Hindlimb muscle (tissue), 1 donor: ENCODE measurements at regions not wholly inside any gene's neighbourhood (a gene's known extent, or its start where the extent isn't known, plus 50 kb on each side); places are given as distances from the start of the nearest gene placed in this dataset.

Source experiments
- DNase-seq: peaks from one replicate; pipeline ENCODE4 v3.0.0-alpha.2; 2013

DNA sequence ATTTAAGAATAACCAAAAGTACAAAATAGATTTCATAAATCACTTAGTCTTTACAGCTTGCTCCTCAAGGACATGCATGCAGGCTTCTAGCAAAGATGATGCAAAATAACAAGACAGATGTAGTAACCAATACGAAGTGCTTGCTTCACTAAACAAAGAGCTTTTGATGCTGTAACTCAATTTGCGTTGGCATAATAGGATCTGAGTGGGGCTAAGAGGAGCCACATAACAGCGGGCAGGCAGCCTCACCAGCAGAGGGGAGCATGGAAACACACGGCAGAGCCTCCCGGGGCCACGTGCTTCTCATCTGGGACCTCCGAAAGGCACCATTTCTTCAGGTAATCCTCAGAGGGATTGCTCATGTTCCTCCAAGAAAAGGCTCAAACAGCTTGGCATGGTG is 139.7 kb downstream of the C5orf15 start:
- DNase-seq, result no peak

DNA sequence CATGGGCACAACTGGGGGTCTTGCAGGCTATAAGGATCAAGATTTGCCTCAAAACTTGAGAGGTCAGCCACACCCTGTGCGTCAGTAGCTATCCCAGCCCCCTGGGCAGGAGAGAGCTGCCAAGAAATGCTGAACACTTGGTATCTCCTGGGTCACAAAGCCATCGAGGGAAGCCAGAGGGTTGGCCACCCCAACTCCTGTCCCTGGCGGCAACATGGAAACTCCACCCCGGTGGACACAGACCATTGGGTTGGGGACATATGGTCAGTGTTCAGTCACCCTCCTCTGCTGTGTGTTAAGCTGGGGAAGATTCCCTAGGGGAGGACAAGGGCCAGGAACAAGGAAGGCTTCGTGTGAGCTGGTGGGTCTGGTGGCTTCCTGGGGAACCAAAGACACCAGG is 140.6 kb downstream of the C5orf15 start:
- no peak for DNase-seq

DNA sequence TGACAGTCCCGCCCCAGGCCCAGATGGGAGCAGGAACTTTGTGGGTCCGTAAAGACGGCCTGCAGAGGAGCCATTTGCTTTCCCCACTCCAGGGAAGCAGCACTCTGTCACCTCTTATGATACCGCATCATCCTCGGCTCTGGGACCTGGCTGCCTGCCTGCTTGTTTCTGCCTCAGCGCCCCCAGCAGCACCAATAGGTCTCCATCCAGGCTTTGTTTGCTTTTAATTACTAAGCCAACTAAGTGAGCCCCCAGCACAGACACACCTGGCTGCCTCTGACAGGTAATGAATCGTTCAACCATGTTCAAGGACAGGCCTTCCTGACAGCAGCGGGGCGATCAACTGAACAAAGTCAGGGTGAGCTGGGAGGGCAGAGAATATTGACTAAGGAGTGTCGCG is 141.4 kb downstream of the C5orf15 start:
- DNase-seq, result no peak

DNA sequence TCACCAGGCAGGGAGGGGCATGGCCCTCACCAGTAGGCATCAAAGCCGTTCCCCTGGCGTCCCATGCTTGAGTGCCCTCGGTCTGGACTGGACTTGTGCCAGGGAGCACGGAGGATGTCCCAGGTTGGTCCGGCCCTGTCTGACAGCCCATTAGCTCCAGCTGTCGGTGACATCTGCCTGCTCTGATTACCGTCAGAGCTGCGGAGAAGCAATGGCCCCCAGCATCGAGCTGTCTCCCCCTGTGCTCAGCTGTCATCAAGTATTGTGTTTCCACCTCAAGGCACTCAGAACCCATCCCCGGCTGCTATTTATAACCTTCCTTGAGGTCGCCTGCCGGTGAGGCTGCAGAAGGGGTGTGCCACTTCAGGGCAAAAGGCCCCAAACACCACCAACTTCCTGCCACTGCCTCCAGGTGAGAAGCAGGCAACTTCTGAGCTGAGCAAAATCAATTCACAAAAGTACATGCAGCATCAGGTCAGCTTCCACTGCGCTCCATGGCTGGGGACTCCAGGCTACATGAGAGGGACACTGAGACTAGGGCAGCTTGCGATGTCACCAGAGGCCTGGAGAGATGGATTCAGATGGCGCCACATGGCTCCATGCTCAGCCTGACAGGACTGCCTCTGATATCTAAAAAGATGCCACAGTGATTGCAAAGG is 142.7 kb downstream of the C5orf15 start:
- no peak for DNase-seq

DNA sequence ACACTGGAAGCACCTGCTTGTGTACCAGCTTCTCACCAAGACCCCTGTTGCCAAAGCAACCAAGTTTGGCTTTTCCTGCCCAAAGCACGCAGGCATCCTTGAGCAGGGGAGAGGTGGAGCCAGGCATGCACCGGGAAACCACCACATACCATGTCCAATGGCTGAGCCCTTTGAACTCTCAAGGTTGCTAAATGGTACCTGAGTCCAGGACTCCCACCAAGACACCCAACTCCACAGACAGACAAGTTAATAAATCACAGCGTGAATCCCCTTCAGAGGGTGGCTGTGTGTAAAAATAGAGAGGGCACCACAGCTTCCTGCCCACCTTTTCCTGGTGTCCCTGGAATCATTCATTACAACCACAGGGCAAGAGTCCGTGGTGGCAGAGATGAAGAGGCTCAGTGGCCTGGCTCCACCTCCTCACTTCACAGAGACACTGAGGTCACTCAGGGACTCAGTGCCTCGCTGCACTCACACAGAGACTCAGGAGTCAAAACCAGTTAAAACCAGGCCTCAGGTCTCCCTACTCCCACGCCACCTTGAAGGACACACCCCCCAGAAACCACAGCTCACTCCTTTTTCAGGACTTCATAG is 143.7 kb downstream of the C5orf15 start:
- DNase-seq, result no peak

DNA sequence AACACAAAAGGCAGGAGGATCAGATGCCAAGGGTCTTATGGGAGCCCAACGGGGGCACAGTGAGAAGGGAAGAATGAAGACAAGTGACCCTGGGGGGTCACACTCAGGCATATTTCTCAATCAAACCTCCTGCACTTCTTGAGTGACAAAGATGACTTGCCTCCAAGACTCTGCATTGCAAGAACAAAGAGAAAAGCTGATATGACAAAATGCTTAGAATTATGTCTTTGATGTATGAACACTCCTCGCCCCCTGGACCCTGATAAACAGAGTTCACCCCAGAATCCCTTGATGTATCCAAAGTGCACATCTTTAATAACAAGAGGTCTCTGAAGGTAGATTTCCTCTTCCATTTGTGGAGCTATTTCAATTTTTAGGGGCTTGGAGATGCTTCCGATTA is 146.5 kb downstream of the C5orf15 start:
- DNase-seq, result no peak

DNA sequence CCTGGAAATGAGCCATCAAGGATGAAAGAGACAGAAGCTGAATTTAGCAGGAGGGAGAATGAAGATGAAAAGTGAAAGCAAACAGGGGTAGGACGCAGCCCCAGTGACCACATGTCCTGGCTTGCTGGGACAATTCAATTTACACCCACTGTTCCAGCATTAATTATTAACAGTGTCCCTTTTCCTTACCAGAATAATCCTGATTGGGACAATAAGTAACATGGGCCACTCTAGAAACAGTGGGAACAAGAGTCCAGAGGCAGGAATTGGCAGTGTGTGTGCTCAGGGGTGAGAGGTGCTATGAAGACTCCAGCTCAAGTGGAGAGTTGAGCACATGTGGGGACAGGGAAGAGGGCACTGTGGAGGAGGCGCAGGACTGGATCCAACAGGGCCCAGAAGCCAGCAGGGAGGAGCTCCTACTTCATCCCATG is 147.1 kb downstream of the C5orf15 start:
- DNase-seq, result no peak

DNA sequence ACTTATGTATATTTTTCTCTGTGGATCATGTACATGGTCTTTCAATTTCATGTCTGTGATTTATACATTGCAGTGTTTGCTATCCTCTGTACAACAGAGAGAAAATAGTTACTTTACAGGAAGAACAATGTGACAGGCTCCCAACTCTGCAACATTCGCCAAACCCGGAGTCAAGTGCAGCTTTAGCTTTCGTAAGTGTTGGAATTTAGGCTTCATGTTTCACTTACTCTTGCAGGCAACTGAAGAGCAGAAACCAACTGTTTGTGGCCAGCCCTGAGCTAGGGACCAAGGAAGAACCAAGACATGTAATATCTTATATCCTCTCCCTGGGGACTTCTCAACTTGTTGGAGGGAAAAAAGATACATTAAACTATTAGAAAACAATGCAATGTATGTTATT is 147.9 kb downstream of the C5orf15 start:
- no peak for DNase-seq

DNA sequence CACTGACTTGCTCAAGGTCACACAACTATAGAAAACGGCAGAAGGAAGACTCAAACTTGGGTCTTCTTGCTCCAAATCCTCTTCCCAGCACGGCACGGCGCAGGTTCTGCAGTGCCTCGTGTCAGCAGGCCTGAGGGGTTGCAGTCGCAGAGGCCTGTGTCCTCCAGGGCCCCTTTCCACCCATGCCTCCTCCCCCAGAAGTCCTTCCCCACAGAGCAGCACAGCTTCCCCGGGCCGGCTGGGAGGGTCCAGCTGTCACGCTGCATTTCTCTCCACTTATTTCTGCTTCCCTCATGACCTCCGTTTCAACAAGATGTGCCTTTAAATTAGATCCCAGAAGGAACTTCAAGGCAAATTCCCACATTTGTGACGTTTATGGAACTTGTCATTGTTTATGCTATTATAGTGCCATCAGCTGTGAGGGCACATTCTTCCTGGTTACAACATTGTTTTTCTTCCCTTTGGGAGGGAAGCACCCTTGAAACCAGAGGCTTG is 148.4 kb downstream of the C5orf15 start:
- DNase-seq, result no peak

DNA sequence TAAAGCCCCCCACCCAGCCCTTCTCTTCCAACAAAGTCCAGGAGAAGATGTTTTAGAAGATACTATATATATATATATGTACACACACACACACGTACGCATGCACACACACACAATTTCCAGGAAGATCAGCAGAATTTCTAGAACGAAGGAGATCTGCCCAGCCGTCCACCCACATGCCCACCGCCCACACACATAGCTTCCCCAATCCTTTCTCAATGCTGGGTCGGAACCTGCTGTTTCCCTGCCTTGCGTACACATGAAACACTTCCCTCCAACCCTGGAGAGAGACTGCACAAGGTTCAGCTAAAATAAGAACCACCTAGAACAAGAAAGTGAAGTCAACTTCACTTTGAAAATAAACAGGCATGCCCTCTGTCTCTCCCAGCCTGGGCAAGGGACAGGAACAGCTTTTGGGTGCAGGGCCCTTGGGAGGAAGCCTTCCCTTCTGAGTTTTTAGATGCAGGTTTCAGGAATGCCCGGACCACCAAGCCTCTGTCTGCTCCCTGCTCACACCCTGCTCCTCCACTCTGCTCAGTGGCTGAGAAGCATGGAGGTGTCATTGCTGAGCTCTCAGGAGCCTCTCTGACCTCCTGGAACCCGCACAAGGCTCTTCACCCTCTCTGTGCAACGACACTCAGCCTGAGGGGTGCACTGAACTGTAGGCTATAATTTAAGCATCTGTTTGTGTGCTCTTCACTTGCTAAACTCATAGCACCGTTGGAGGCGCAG is 149.4 kb downstream of the C5orf15 start:
- no peak for DNase-seq

DNA sequence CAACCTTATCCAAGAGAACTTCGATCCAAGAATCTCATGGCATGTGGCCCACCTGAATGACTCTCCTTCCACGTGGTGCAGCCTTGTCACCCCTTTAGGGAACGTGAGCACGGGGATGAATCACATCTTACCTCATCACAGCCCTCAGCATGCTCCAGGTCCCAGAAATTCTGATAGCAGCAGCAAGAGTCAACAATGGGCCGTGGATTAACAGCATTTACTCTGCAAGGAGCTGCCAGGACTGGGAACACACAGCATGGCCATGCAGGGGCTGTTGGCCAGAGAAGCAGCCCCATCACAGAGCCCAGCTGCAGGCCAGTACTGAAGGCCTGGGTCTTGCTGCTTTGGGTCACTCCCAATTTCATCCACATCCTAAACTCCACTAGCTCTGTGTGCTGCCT is 150.4 kb downstream of the C5orf15 start:
- DNase-seq, result no peak

DNA sequence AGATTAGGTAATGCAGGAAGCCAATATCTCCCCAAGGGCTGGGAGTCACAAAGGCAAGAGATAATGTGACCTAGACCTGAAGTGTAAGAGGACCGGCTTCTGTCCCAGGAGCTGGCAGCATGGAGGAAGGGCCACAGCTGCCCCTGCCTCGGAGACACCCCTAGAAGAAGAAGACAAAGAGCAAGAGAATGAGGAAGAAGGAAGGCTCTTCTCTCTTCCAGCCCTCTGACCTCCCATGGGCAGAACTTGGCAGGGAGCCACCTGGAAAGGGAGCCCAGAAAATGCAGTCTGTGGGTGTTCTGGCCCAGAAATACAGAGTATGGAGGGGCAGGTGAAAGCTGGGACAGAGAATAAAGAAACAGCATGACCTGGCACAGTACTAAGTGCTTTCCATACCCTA is 151.0 kb downstream of the C5orf15 start:
- no peak for DNase-seq

DNA sequence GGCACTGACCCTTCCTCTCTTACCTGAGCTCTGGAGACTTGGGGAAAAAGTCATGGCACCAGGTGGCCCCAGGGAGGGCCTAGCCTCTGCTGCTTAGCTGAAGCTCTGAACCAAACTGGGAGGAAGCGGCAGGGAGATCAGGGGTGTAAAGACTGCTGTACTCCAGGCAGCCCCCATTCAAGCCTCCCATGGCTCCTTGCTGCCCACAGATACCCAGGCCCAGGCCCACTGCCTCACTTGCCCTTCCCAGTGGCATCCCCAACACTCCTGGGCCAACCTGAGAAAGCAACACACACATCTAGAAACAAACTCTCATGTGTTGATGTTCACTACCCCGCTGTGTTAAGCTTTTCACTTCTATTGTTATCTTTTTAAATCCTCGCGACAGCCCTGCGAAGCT is 151.6 kb downstream of the C5orf15 start:
- DNase-seq, result no peak

DNA sequence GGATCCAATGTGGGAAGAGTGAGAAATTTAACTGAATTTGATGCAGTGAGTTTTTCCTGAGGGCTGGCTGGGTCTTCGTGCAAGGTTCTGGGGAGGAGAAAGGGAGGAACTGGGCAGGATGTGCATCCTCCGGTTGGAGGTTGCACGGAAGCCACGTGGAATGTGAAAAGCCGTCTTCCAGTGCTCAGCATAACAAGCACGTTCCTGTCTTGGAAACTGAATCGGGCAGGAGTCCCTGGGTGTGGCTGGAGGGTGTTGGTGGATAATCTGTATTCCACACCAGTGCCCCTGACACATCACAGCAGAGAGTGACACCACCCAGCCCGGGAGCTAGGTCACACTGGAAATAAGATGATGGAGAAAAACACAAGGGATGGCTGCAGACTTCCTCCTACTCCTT is 154.3 kb downstream of the C5orf15 start:
- no peak for DNase-seq

DNA sequence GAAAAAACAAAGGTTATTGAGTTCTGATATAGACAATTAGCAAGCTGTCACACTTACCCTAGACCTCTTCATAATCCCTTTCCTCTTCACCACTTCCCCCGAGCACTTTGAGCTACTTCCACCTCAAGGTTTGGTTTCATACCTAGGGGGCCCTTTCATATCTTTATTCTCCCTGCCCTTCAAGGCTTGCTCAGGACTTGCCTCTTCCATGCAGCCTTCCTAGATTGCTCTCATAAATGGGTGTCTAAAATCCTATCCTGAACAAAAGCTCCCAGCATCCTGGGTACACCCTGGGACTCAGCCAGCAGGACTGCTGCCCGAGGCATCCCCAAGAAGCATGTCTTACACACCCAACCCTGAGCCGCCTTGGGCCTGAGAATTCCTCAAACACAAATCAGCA is 157.3 kb downstream of the C5orf15 start:
- no peak for DNase-seq

DNA sequence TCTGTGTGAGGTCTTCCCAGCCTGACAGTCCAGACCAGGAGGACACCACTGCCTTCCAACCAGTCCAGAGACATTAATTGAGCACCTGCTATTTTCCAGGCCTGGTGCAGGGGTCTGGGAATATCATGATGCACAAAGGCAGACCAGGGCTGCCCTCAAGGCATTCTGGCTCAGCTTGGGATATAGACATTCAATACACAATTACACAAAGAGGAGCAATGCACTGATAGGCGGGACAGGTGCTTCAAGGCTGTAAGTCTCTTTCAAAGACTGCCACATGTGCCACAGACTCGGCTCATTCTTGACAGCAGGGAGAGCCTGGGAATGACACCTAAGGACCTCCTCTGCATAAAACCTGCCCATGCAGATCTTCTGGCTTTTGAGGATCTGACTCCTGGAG is 158.6 kb downstream of the C5orf15 start:
- no peak for DNase-seq

DNA sequence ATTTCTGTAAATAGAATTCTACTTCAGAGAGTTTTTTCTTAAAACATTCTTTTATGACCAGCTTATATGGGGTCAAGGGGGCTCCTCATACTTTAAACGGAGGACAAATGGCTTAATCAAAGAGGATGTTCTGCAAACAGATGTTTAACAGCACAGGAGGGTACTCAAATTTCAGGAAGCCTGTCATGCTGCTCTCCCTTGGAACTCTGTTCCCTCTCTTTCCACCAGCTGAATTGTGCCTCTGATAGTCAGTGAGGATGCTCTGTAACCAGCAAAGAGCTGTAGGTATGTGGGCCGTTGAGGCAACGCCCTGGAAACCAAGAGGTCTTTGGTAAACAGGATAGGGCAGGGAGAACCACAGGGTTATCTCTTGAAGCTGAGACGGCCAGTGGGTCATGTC is 161.1 kb downstream of the C5orf15 start:
- DNase-seq, result no peak

DNA sequence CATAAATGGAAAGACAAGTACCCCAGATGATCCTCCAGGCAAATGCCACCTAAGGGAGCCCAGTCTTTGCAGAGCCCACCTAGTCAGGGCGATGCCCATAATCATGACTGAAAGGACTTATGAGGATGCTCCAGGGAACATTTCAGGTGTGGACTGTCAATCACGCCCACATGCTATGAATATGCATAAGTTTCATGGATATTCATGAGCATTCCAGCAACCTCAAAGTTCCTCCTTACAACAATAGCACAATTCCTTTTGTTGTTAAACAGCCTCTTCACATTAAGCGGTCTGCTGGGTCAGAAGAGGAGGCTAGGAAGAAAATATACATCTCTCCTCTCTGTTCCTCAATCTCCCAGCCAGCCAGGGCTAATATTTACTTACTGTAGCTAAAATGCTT is 161.6 kb downstream of the C5orf15 start:
- DNase-seq, result no peak

DNA sequence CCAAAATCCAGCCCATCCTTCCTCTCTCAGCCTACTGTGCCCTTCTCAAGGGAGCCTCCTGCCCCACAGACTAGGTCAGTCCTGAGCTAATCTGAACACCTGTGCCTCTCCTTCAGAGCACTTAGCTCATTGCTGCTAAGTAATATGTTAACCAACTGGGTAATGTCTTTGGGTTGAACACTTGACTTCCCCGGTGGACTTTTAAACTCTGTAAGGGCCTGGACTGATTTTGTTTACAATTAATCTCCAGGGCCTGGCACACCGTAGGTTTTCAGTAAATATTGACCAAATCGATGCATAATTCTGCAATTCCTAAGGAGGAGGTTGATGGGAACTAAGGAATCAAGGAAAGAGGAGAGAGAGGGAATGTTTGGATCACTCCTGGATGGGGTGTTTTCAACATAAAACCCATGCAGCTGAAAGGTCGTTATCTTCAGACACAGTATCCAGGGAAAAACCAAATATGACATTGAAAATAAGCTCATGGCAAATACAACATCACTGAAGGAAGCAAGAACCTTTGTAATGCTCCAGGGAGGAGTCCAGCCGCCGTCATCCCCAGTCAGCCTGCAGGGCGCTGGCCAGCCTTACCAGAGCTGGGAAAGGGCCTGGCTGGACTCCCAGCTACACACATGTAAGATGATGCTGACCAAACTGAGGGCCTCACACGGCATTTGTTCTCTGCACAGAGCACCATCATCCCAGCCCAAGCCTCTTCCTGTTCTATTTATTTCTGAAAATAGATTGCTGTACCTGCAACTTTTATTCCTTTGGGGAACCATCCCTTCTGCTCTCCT is 166.3 kb downstream of the C5orf15 start:
- DNase-seq, result peak; percentile 31

DNA sequence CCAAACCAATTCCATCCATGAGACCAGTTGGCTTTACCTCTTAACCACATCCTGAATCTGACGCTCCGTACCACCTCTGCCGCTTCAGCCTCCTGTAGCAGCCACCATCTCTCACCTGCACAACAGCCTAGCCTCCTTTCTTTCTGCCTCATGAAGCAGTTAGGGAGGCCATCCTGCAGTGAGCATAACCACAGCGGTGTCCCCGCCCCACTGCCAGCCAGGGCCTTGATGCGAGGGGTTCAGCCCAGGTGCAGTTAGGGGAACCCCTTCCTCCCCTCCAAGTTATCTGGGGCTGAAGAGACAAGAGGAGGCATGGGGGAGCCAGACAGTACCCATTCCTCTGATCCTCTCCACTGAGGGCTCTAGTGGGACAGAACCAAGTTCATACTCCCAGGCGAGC is 167.0 kb downstream of the C5orf15 start:
- DNase-seq, result no peak

DNA sequence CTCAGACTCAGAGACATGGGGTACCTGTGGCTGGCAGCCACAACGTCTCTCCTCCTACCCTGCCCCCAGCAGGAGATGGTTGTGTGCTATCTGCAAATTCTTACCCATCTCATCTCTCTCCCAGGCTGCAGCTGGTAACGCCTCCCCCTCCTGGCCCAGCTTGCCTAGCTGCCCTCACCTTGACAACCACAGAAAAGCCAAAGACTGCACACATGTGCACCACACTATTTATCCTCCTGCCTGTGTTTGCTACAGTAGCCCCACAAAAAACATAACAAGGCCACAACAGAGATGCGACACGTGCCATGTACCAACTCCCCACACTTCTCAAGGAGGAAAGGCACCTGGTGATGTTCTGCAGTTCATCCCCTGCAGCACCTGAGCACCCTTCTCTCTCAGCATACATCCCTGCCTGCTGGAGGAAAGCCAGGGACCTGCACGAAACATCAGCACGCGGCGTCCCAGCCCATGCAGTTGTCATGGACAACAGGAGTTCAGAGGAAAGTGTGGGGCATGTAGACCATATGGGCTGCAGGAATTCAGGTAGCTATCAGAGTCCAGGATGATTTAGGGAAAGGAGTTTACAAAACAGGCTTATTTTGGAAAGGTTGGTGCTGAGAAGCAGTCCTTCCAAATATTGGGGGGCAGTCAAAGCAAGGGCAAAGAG is 168.7 kb downstream of the C5orf15 start:
- no peak for DNase-seq

DNA sequence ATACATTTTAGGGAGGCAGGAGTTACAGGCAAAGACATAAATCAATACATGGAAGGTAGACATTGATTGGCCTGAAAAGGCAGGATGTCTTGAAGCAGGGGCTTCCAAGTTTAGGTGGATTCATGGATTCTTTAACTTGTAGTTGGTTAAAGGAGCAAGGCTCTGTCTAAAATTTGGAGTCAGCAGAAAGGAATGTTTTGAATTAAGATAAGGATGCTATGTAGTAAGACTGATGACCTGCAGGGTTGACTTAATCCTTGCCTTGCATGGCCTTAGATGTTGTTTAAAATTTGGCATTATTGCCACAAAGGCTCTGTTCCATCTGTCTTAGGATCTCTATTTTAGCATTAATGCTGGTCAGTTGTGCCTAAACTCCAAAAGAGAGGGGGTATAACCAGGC is 171.3 kb downstream of the C5orf15 start:
- DNase-seq, result no peak

DNA sequence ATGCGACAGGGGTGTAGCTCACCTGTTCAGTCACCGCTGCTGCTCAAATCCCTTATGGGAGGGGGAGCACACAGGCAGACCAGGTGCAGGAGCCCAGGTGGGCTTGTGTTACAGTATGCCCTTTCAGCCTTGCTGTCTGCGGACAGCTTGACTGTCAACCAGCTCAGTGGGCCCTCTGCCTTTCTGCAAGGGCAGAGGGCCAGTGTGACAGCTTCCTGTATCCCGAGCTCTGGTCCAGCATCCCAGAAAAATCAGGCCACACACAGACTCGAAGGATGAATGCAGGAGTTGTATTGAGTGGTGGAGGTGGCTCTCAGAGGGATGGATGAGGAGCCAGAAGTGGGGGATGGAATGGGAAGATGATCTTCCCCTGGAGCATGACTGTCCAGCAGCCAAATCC is 172.2 kb downstream of the C5orf15 start:
- DNase-seq, result no peak
